ENCODE measurements at regions not wholly inside any gene's neighbourhood (a gene's known extent, or its start where the extent isn't known, plus 50 kb on each side); places are given as distances from the start of the nearest gene placed in this dataset.

- no peak for DNase-seq (ENCODE audit: low read depth, low spot score)
Measured at GRCh38 chr2:138176862-138177439, 212.7 kb downstream of the HNMT start.

DNA sequence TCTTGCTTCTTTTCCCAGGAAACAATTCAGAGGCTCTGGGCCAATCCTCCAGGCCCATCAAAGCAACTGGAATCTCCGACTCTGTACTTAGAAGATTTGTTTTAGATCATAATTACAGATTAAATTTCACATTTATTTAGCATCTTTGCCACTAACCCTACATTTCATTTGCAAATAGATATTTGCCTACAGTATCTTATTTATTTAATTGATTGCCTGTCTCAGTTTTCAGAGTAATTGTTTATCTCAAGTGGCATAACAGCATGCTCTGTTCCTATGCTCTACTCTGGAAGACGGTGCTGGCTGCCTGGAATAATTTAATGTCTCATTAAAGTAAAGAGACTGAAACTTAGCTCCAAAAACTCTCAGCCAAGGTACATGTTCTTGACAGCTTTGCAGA, 213.4 kb downstream of the HNMT start:
- DNase-seq (ENCODE audit: low read depth, low spot score) = no peak

- DNase-seq (ENCODE audit: low read depth, low spot score) = no peak
Measured at GRCh38 chr2:138180692-138181386, 216.6 kb downstream of the HNMT start.

- DNase-seq (ENCODE audit: low read depth, low spot score) = no peak
Measured at GRCh38 chr2:138182250-138182936, 218.1 kb downstream of the HNMT start.

DNA sequence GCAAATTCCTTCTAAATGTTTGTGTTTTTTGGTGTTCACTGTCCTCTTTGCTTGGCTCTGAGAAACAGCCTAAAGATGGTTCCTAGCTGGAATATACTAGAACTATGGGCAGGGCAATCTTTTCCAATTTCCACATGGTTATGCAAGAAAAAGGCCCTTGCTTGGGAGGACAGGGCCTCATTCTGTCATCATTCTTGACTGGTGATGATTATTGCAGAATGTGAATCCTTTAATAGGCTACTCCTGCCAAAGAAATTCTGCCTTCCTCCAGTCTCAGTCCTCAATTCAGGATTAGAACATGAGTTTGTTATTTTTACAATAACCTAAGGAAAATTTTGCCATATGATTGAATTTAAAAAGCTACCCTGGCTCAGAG, 218.7 kb downstream of the HNMT start:
- DNase-seq (ENCODE audit: low read depth, low spot score) = no peak

DNA sequence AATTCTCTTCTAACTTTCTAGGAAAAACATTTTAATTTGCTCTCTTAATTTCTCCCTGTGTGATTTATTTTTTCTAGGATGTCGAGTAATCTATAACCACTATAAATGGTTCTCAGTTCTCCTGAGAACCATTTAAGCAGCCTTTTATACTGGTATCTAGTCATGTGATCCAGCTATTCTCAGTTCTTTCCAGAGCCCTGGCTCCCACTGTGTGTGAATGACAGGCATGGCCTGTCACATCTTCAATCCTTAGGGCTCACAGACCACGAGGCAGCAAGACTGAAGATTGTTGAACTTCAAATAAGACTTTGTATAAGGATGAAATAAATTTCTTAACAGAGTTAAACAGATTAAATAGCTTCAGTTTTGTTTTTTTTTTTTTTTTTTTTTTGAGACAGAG, 219.4 kb downstream of the HNMT start:
- no peak for DNase-seq (ENCODE audit: low read depth, low spot score)

DNA sequence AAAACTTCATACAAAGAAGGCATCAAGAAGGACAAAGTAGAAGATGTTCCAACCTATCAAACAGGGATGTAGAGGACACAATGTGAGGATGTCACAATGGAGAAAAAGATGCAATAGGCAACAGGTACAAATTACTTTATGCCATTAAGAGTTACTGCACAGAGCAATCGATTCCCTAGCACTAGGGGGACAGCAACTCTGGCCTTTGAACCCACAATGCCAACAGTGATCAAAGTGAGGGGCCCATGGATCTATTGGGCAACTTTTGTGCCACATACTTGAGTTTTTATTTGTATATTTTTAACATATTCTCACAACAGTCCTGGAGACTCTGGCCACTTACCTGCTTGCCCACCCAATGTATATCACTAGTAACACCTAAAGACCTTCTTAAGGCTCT, 220.2 kb downstream of the HNMT start:
- DNase-seq (ENCODE audit: low read depth, low spot score) = no peak

- DNase-seq (ENCODE audit: low read depth, low spot score) = no peak
Measured at GRCh38 chr2:138185827-138186226, 221.6 kb downstream of the HNMT start.

GRCh38 chr2:138187221-138187620, 222.9 kb downstream of the HNMT start:
- DNase-seq (ENCODE audit: low read depth, low spot score) = no peak

DNA sequence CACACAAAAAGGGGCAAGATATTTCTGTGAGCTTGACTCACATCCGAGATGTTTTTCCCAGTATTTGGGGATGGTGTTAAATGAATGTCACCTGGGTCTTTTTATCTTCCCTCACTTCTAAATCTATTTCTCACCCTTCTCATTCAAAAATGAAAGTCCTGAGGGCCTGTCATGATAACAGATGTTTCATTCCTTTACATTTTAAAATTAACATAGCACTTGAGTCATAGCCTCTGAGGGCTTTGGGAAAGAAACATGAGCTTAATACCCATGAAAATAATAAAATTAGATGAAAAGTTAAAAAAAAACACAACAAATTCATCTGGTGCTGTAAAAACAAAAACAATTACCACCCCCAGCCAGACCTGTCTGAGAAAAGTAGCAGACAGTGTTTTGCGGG, 226.7 kb downstream of the HNMT start:
- no peak for DNase-seq (ENCODE audit: low read depth, low spot score)

GRCh38 chr2:138193416-138194213, 229.3 kb downstream of the HNMT start:
- no peak for DNase-seq (ENCODE audit: low read depth, low spot score)

- no peak for DNase-seq (ENCODE audit: low read depth, low spot score)
Measured at GRCh38 chr2:138201286-138201685, 237.0 kb downstream of the HNMT start.

GRCh38 chr2:138202762-138203161, 238.5 kb downstream of the HNMT start:
- DNase-seq (ENCODE audit: low read depth, low spot score) = no peak

GRCh38 chr2:138205281-138205680, 241.0 kb downstream of the HNMT start:
- no peak for DNase-seq (ENCODE audit: low read depth, low spot score)

- DNase-seq (ENCODE audit: low read depth, low spot score) = no peak
Measured at GRCh38 chr2:138207074-138207930, 243.0 kb downstream of the HNMT start.

- DNase-seq (ENCODE audit: low read depth, low spot score) = no peak
Measured at GRCh38 chr2:138209009-138209408, 244.7 kb downstream of the HNMT start.

GRCh38 chr2:138210487-138210886, 246.2 kb downstream of the HNMT start:
- no peak for DNase-seq (ENCODE audit: low read depth, low spot score)

- no peak for DNase-seq (ENCODE audit: low read depth, low spot score)
Measured at GRCh38 chr2:138212434-138212833, 248.2 kb downstream of the HNMT start.

DNA sequence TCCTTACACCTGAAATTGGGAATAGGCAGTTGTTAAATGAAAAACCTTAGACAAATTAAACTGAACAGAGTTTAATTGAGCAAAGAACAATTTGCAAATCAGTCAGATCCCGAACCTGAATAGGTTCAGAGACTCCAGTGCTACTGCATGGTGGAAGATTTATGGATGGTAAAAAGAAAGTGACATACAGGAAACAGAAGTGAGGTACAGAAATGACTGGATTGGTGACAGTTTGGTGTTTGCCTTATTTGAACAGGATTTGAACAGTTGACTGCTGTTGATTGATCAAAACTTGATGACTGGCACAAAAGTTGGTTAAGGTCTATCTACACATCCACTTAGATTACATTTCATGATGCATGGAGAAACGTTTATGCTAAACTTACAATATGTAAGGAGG, 248.8 kb downstream of the HNMT start:
- DNase-seq (ENCODE audit: low read depth, low spot score) = no peak

DNA sequence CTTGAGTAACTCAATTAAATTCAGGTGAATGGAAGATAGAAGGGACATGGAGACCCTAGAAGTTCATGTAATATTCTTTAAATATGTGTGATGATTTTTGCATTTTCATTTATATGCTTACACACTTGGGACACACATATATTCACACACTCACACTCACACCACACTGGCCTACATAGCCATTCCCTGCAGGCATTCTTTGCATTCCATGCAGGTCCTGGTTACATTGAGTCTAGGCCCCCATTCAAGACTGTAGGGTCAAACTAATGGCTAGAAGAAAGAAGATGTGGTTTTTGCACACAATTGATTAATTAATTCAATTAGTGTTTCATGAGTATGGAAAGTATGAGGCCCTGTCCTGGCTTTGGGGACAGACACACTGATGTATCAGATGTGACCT, 249.4 kb downstream of the HNMT start:
- no peak for DNase-seq (ENCODE audit: low read depth, low spot score)

- no peak for DNase-seq (ENCODE audit: low read depth, low spot score)
Measured at GRCh38 chr2:138215958-138216357, 251.7 kb downstream of the HNMT start.
